ENCODE measurements at regions not wholly inside any gene's neighbourhood (a gene's known extent, or its start where the extent isn't known, plus 50 kb on each side); places are given as distances from the start of the nearest gene placed in this dataset.

GRCh38 chr10:78717200-78717599 lies 351.6 kb upstream of the ZMIZ1 start:
- no peak for DNase-seq (ENCODE audit: low spot score)

- DNase-seq (ENCODE audit: low spot score), result no peak
Measured at GRCh38 chr10:78718032-78718572, 350.7 kb upstream of the ZMIZ1 start.

- no peak for DNase-seq (ENCODE audit: low spot score)
Measured at GRCh38 chr10:78719276-78719675, 349.5 kb upstream of the ZMIZ1 start.

GRCh38 chr10:78720091-78720490 lies 348.7 kb upstream of the ZMIZ1 start:
- no peak for DNase-seq (ENCODE audit: low spot score)

GRCh38 chr10:78721231-78721630 lies 347.5 kb upstream of the ZMIZ1 start:
- DNase-seq (ENCODE audit: low spot score), result no peak

GRCh38 chr10:78724846-78725245 lies 343.9 kb upstream of the ZMIZ1 start:
- DNase-seq (ENCODE audit: low spot score), result no peak

GRCh38 chr10:78726171-78726570 lies 342.6 kb upstream of the ZMIZ1 start:
- no peak for DNase-seq (ENCODE audit: low spot score)

- no peak for DNase-seq (ENCODE audit: low spot score)
Measured at GRCh38 chr10:78727251-78727650, 341.5 kb upstream of the ZMIZ1 start.

- DNase-seq (ENCODE audit: low spot score), result no peak
Measured at GRCh38 chr10:78727728-78728127, 341.0 kb upstream of the ZMIZ1 start.

GRCh38 chr10:78728176-78728575 lies 340.6 kb upstream of the ZMIZ1 start:
- DNase-seq (ENCODE audit: low spot score), result no peak

- DNase-seq (ENCODE audit: low spot score), result no peak
Measured at GRCh38 chr10:78729366-78729765, 339.4 kb upstream of the ZMIZ1 start.

GRCh38 chr10:78729800-78730199 lies 339.0 kb upstream of the ZMIZ1 start:
- no peak for DNase-seq (ENCODE audit: low spot score)

GRCh38 chr10:78730754-78731153 lies 338.0 kb upstream of the ZMIZ1 start:
- DNase-seq (ENCODE audit: low spot score), result no peak

- DNase-seq (ENCODE audit: low spot score), result no peak
Measured at GRCh38 chr10:78731675-78732074, 337.1 kb upstream of the ZMIZ1 start.

- no peak for DNase-seq (ENCODE audit: low spot score)
Measured at GRCh38 chr10:78732381-78732780, 336.4 kb upstream of the ZMIZ1 start.

GRCh38 chr10:78736926-78737630 lies 331.7 kb upstream of the ZMIZ1 start:
- DNase-seq (ENCODE audit: low spot score), result no peak

GRCh38 chr10:78737883-78738856 lies 330.6 kb upstream of the ZMIZ1 start:
- DNase-seq (ENCODE audit: low spot score), result no peak

GRCh38 chr10:78738861-78739260 lies 329.9 kb upstream of the ZMIZ1 start:
- DNase-seq (ENCODE audit: low spot score), result no peak

- DNase-seq (ENCODE audit: low spot score), result no peak
Measured at GRCh38 chr10:78739444-78740053, 329.2 kb upstream of the ZMIZ1 start.

GRCh38 chr10:78740976-78741915 lies 327.5 kb upstream of the ZMIZ1 start:
- DNase-seq (ENCODE audit: low spot score), result no peak

- no peak for DNase-seq (ENCODE audit: low spot score)
Measured at GRCh38 chr10:78742406-78742729, 326.4 kb upstream of the ZMIZ1 start.

All from putamen (tissue), 1 donor.